Epithelial cell of proximal tubule (primary cell): ENCODE measurements at regions not wholly inside any gene's neighbourhood (a gene's known extent, or its start where the extent isn't known, plus 50 kb on each side); places are given as distances from the start of the nearest gene placed in this dataset.

Source experiments
- DNase-seq: peaks from one replicate; pipeline ENCODE4 v3.0.0-alpha.2; 2011; ENCODE audit warnings: low read depth
- H3K4me3 ChIP-seq: 2 replicates; pipeline ENCODE4 v1.5.1; 2011; ENCODE audit warnings: low read depth, mild to moderate bottlenecking, low read length
- TF ChIP-seq, protein P1 (sequence below): conservative IDR thresholded peaks from 2 replicates; pipeline ENCODE4 v1.5.1; 2012; ENCODE audit warnings: low read depth, mild to moderate bottlenecking, low read length

DNA sequence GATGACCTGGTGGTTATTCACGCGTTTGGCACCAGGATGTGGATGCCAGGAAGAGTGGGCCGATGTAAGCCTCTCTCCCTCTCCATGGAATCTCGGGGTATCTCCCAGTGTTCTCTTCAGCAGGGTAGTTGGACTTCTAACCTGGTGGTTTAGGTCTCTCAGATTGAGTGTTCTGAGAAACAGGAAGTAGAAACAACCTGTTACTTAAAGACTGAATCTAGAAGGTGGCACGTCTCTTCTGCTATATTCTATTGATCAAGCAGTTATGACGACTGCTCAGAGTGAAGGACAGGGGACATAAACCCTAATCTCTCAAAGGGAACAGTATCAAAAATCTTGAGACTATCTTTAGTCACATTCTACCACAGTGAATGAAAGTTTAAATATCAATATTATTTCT lies 918.7 kb upstream of the PIK3C3 start:
- TF ChIP-seq, protein P1, sequence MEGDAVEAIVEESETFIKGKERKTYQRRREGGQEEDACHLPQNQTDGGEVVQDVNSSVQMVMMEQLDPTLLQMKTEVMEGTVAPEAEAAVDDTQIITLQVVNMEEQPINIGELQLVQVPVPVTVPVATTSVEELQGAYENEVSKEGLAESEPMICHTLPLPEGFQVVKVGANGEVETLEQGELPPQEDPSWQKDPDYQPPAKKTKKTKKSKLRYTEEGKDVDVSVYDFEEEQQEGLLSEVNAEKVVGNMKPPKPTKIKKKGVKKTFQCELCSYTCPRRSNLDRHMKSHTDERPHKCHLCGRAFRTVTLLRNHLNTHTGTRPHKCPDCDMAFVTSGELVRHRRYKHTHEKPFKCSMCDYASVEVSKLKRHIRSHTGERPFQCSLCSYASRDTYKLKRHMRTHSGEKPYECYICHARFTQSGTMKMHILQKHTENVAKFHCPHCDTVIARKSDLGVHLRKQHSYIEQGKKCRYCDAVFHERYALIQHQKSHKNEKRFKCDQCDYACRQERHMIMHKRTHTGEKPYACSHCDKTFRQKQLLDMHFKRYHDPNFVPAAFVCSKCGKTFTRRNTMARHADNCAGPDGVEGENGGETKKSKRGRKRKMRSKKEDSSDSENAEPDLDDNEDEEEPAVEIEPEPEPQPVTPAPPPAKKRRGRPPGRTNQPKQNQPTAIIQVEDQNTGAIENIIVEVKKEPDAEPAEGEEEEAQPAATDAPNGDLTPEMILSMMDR: no peak
- no peak for DNase-seq
- H3K4me3 ChIP-seq: no peak overlapping the region

DNA sequence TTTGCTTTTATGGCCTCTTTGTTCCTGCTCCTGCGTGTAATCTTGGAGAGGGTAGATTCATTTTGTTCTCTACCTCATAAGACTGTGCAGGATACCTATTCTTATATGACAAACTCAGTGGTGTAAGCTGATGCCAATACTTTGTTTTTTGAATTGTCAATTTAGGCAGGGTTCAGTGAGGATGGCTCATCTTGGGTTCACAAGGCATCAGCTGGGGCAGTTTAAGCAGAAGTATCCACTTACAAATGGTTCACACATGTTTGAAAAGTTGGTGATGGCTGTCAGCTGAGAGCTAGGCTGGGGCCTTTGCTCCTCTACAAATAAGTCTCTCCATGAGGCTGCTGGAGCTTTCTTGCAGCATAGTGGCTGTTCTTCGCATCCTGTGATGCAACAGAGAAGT lies 920.6 kb upstream of the PIK3C3 start:
- no peak overlapping the region for H3K4me3 ChIP-seq
- TF ChIP-seq, protein P1: no peak
- no peak for DNase-seq

DNA sequence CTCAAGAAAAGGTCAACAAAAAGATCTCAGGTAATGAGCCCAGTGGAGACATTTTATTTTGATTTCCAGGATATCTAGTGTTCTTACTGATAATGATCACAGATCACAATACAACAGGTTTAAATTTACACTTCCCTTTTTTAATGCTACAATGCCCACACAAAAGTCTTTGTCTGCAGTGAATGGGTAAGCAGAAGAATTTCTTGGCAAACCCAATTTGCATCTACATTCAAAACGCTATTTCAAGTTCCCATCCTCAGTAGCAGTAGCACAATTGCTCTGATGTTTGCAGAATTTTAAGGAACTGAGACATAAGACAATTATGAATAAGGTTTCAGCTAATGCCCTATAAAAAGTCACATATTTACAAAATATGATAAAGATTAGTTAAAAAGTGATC lies 929.4 kb upstream of the PIK3C3 start:
- H3K4me3 ChIP-seq: no peak overlapping the region
- DNase-seq: no peak
- TF ChIP-seq, protein P1: no peak

DNA sequence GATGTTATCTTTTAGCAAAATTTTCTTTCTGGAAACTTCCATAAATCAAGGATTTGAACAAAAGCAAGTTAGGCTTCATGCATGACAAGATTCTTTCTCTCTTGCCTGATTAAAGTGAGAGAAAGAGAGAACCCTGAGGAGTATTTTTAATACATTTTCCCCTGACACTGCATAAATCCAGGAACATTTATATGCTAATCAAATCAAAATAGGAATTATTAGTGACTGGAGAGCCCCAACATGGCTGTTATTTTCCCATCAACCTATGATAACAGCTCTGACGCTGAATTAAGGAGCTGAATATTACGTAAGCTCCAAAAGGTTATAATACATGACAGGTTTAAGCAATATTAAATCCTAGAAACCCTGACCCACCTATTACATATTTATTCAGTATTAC lies 930.2 kb upstream of the PIK3C3 start:
- H3K4me3 ChIP-seq: no peak overlapping the region
- TF ChIP-seq, protein P1: no peak
- no peak for DNase-seq

DNA sequence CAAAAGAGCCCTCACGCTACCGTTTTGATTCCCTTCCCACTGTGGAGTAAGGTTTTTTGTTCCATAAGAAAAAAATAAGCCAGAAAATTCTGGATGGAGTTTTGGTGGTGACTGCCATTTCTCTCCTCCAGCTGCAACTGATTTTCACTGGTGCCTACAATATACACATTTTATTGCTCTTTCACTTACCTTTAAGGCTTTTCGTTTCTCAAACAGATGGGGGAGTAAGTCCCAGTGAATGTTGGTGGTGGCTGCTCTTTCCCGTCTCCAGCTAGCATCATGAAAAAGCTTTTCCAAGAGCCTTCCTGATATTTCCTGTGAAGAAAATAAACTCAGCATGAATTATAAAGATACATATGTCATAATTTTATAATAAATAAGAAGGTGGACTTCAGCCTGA lies 932.5 kb upstream of the PIK3C3 start:
- TF ChIP-seq, protein P1: no peak
- no peak for DNase-seq
- no peak overlapping the region for H3K4me3 ChIP-seq

DNA sequence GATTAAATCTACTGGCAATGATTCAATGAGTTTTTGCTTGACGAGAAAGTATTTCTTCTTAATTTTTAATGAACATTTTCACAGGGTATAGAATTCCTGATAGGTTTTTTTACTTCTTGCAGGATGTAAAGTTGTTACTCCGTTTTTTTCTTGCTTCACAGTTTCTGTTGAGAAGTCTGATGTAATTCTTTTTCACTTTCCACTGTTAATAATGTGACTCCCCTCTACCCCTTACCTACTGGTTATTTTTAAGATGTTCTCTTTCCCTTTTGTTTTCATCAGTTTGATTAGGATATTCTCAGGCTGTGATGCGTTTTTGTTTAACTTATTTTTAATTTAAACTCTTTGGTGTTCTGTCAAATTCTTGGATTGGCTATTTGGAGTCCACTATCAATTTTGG lies 933.9 kb upstream of the PIK3C3 start:
- DNase-seq: no peak
- TF ChIP-seq, protein P1: no peak
- no peak overlapping the region for H3K4me3 ChIP-seq

DNA sequence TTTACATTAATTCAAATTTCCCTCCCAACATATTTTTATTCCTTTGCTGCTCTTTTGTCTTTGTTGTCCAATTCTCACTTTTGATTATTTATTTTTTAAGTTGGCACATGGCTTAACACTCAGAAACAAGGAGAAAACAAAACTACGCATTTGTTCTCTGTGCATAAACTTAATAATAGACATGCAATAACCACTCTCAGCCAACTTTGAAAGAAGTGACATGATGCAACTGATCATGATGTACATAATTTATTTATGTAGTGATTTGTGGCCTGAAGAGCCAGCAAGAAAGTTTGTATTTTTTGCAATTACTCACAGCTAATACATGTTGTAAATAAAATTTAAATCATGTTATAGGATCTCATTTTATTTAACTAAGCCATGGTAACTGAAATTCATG lies 942.8 kb upstream of the PIK3C3 start:
- TF ChIP-seq, protein P1: no peak
- DNase-seq: no peak
- H3K4me3 ChIP-seq: no peak overlapping the region
